Endothelial cell of umbilical vein (primary cell): ENCODE measurements at regions not wholly inside any gene's neighbourhood (a gene's known extent, or its start where the extent isn't known, plus 50 kb on each side); places are given as distances from the start of the nearest gene placed in this dataset.

Experiments used
- BruUV-seq: library from RNA; stranded (reverse); fragments of 400-500 nt; replicated peaks from 2 replicates; lab custom pipeline; 2021; lab: Mats Ljungman, UMichigan
- CTCF ChIA-PET: fragments of 300-600, 350-600 bp; sonication (Branson Sonifier 250); formaldehyde crosslinking; loops from one replicate; lab custom pipeline; 2021; ENCODE audit warnings: antibody characterized with exemption, inconsistent platforms; lab: Charles Lee
- POLR2A ChIA-PET: fragments of 300-600, 350-600 bp; sonication (Branson Sonifier 250); formaldehyde crosslinking; loops from one replicate; lab custom pipeline; 2021; ENCODE audit warnings: antibody characterized with exemption, inconsistent platforms; lab: Charles Lee
- DNase-seq: peaks from one replicate; pipeline ENCODE4 v3.0.0-alpha.2; 2011; ENCODE audit warnings: low read depth, low spot score
- FAIRE-seq: peaks from 2 replicates; lab custom pipeline; 2011; peaks lifted over from hg19 to GRCh38; lab: Jason Lieb, UNC
- H2AFZ ChIP-seq: 2 replicates; pipeline ENCODE4 v1.6.0; 2012; ENCODE audit warnings: low read depth, low read length, control low read depth, inconsistent platforms
- H3K27ac ChIP-seq: 2 replicates; pipeline ENCODE4 v1.5.1; 2011; ENCODE audit warnings: low read depth, mild to moderate bottlenecking, control low read depth, low read length, moderate library complexity; ENCODE audit not compliant: insufficient read depth
- H3K27me3 ChIP-seq, 2 experiments: 2 replicates each; pipeline versions ENCODE4 v1.6.0 to v1.6.1; 2011; ENCODE audit warnings: low read length in 2 of 2, mixed read lengths in 1 of 2; ENCODE audit not compliant: control insufficient read depth in 2 of 2, insufficient read depth in 2 of 2
- H3K36me3 ChIP-seq, 2 experiments: 2 replicates in 1 of 2; 3 replicates in 1 of 2; pipeline ENCODE4 v1.5.1; 2011; ENCODE audit warnings: low read length in 2 of 2, mild to moderate bottlenecking in 1 of 2, moderate library complexity in 1 of 2; ENCODE audit not compliant: control insufficient read depth in 2 of 2, insufficient read depth in 2 of 2; ENCODE audit errors: extremely low read depth in 1 of 2
- H3K4me1 ChIP-seq: 3 replicates; pipeline ENCODE4 v1.5.1; 2011; ENCODE audit warnings: mild to moderate bottlenecking, low read length; ENCODE audit not compliant: control insufficient read depth, insufficient read depth; ENCODE audit errors: extremely low read depth
- H3K4me2 ChIP-seq: 2 replicates; pipeline ENCODE4 v1.6.1; 2011; ENCODE audit warnings: low read length, control low read depth, mixed read lengths; ENCODE audit not compliant: insufficient read depth
- H3K4me3 ChIP-seq, 3 experiments: fragments of 200-600 bp in 1 of 3; sonication (generic), shearing (Covaris generic) in 1 of 3; replicated peaks in 1 of 3; 2 replicates each; pipeline ENCODE4 v1.5.1; 2011 to 2016; ENCODE audit warnings: control low read depth in 3 of 3, low read length in 3 of 3, mild to moderate bottlenecking in 2 of 3, inconsistent platforms in 1 of 3, low read depth in 1 of 3, moderate library complexity in 1 of 3; ENCODE audit not compliant: insufficient read depth in 1 of 3
- H3K79me2 ChIP-seq: 2 replicates; pipeline ENCODE4 v1.6.0; 2012; ENCODE audit warnings: low read length, inconsistent platforms; ENCODE audit not compliant: control insufficient read depth, insufficient read depth
- H3K9ac ChIP-seq: replicated peaks from 2 replicates; pipeline ENCODE3; 2011; ENCODE audit warnings: low read length, control low read depth; ENCODE audit not compliant: insufficient read depth; ENCODE audit errors: extremely low read depth
- H3K9me1 ChIP-seq: replicated peaks from 3 replicates; pipeline ENCODE4 v1.6.0; 2011; ENCODE audit warnings: mild to moderate bottlenecking, low read length; ENCODE audit not compliant: control insufficient read depth, insufficient read depth; ENCODE audit errors: extremely low read depth
- H3K9me3 ChIP-seq: replicated peaks from 2 replicates; pipeline ENCODE4 v1.5.1; 2012; ENCODE audit warnings: low read length, inconsistent platforms; ENCODE audit not compliant: control insufficient read depth, insufficient read depth
- H4K20me1 ChIP-seq: replicated peaks from 2 replicates; pipeline ENCODE3; 2011; ENCODE audit warnings: mild to moderate bottlenecking, low read length; ENCODE audit not compliant: control insufficient read depth, insufficient read depth; ENCODE audit errors: extremely low read depth
- EZH2 ChIP-seq: IDR thresholded peaks from 2 replicates; pipeline ENCODE4 v1.6.1; 2012; ENCODE audit warnings: borderline replicate concordance, low read depth, mild to moderate bottlenecking, moderate library complexity, low read length, inconsistent platforms; ENCODE audit not compliant: severe bottlenecking
- FOS ChIP-seq: IDR thresholded peaks from 2 replicates; pipeline ENCODE4 v1.6.1; 2011; ENCODE audit warnings: mild to moderate bottlenecking, low read length, moderate library complexity, borderline replicate concordance; ENCODE audit not compliant: insufficient read depth
- GATA2 ChIP-seq: IDR thresholded peaks from 2 replicates; pipeline ENCODE4 v1.7.0; 2011; ENCODE audit warnings: low read depth, mild to moderate bottlenecking, moderate library complexity, mixed read lengths, low read length; ENCODE audit not compliant: insufficient read length, insufficient read depth
- MYC ChIP-seq: IDR thresholded peaks from one replicate; pipeline ENCODE4 v1.6.1; 2011; ENCODE audit warnings: mild to moderate bottlenecking, low read depth, low read length
- POLR2A ChIP-seq: IDR thresholded peaks from 2 replicates; pipeline ENCODE4 v1.6.1; 2012; ENCODE audit warnings: low read depth, mild to moderate bottlenecking, control low read depth, low read length
- dilution Hi-C: fragments of 300-500 bp; cut with MboI; formaldehyde crosslinking; loops from one replicate; pipeline ENCODE4 v1.15.0; 2019; ENCODE audit warnings: low sequenced_read_pairs; ENCODE audit not compliant: extremely low pct_ligation_motif_present
- intact Hi-C: fragments of 100-400 bp; cut with micrococcal nuclease; formaldehyde crosslinking; loops from one replicate; pipeline ENCODE4 v1.10.0; 2022
- TF ChIP-seq, protein P1 (sequence below), 2 donors: IDR thresholded peaks; 1 replicate in 1 of 2; 2 replicates in 1 of 2; pipeline ENCODE4 v1.5.1; 2011; ENCODE audit warnings: low read length in 2 of 2, mild to moderate bottlenecking in 2 of 2, moderate library complexity in 2 of 2, control low read depth in 1 of 2, inconsistent platforms in 1 of 2, low read depth in 1 of 2; ENCODE audit not compliant: insufficient read depth in 1 of 2; ENCODE audit errors: extremely low read depth in 1 of 2

- H4K20me1 ChIP-seq = no peaks in the 10 kb centered on the region
- ChIA-PET CTCF (no interaction called here), POLR2A (no interaction called here)
- H3K9ac ChIP-seq = no peak overlapping the region
- H2AFZ ChIP-seq = no peak overlapping the region
- no peaks in the 10 kb centered on the region for H3K9me1 ChIP-seq
- FAIRE-seq = no peak
- no peak overlapping the region for H3K27ac ChIP-seq
- H3K36me3 ChIP-seq = no peaks in the 10 kb centered on the region
- H3K27me3 ChIP-seq = no peaks in the 10 kb centered on the region
- peaks cover 10% of the 10 kb centered on the region for H3K4me1 ChIP-seq
- intact Hi-C loops (no loop called here), dilution Hi-C loops (no loop called here)
- no peaks in the 10 kb centered on the region for H3K79me2 ChIP-seq
- BruUV-seq = no TSS peak
- H3K9me3 ChIP-seq = no peaks in the 10 kb centered on the region
- no peak overlapping the region for H3K4me3 ChIP-seq
- H3K4me2 ChIP-seq = no peak overlapping the region
- no peak for DNase-seq
- TF ChIP-seq GATA2 (no peak), FOS (no peak), MYC (no peak), EZH2 (no peak), POLR2A (no peak)
- TF ChIP-seq, protein P1, sequence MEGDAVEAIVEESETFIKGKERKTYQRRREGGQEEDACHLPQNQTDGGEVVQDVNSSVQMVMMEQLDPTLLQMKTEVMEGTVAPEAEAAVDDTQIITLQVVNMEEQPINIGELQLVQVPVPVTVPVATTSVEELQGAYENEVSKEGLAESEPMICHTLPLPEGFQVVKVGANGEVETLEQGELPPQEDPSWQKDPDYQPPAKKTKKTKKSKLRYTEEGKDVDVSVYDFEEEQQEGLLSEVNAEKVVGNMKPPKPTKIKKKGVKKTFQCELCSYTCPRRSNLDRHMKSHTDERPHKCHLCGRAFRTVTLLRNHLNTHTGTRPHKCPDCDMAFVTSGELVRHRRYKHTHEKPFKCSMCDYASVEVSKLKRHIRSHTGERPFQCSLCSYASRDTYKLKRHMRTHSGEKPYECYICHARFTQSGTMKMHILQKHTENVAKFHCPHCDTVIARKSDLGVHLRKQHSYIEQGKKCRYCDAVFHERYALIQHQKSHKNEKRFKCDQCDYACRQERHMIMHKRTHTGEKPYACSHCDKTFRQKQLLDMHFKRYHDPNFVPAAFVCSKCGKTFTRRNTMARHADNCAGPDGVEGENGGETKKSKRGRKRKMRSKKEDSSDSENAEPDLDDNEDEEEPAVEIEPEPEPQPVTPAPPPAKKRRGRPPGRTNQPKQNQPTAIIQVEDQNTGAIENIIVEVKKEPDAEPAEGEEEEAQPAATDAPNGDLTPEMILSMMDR (IDR thresholded peaks at IDR 0.05; ENCODE audit: extremely low read depth in 1 of 2, insufficient read depth in 1 of 2, low read depth in 1 of 2, low read length in 2 of 2) = no peak
These were observed 766.4 kb upstream of the CITED2 start for GRCh38 chr6:140140891-140141290.
